Keratinocyte (primary cell): ENCODE measurements at regions not wholly inside any gene's neighbourhood (a gene's known extent, or its start where the extent isn't known, plus 50 kb on each side); places are given as distances from the start of the nearest gene placed in this dataset.

ENCODE experiments used
- DNase-seq: peaks from one replicate; pipeline ENCODE4 v3.0.0-alpha.2; 2011; ENCODE audit warnings: low read depth, missing footprints, low spot score
- FAIRE-seq: peaks from 2 replicates; lab custom pipeline; 2011; peaks lifted over from hg19 to GRCh38; lab: Jason Lieb, UNC
- H2AFZ ChIP-seq: 2 replicates; pipeline ENCODE4 v1.6.0; 2012; ENCODE audit warnings: low read length, control low read depth, inconsistent platforms; ENCODE audit not compliant: control insufficient read depth
- H3K27ac ChIP-seq: 2 replicates; pipeline ENCODE4 v1.5.1; 2011; ENCODE audit warnings: low read length; ENCODE audit not compliant: control insufficient read depth, insufficient read depth
- H3K27me3 ChIP-seq: 3 replicates; pipeline ENCODE4 v1.6.0; 2011; ENCODE audit warnings: low read length; ENCODE audit not compliant: control insufficient read depth, insufficient read depth; ENCODE audit errors: extremely low read depth
- H3K36me3 ChIP-seq, 2 experiments: 2 replicates in 1 of 2; 3 replicates in 1 of 2; pipeline ENCODE4 v1.5.1; 2011; ENCODE audit warnings: low read length in 2 of 2, mild to moderate bottlenecking in 1 of 2; ENCODE audit not compliant: control insufficient read depth in 2 of 2, insufficient read depth in 2 of 2; ENCODE audit errors: extremely low read depth in 1 of 2
- H3K4me1 ChIP-seq: 3 replicates; pipeline ENCODE4 v1.5.1; 2011; ENCODE audit warnings: low read length; ENCODE audit not compliant: control insufficient read depth, insufficient read depth; ENCODE audit errors: extremely low read depth
- H3K4me2 ChIP-seq: 3 replicates; pipeline ENCODE4 v1.6.0; 2011; ENCODE audit warnings: low read depth, low read length; ENCODE audit not compliant: control insufficient read depth, insufficient read depth; ENCODE audit errors: extremely low read depth
- H3K4me3 ChIP-seq, 3 experiments: fragments of 200-600 bp in 1 of 3; sonication (generic) in 1 of 3; 2 replicates in 2 of 3; 3 replicates in 1 of 3; pipeline ENCODE4 v1.5.1; 2011 to 2016; ENCODE audit warnings: low read length in 3 of 3, mild to moderate bottlenecking in 3 of 3, control low read depth in 2 of 3, inconsistent platforms in 1 of 3, low read depth in 1 of 3, mixed read lengths in 1 of 3, mixed run types in 1 of 3, moderate library complexity in 1 of 3; ENCODE audit not compliant: control insufficient read depth in 2 of 3, insufficient read depth in 2 of 3; ENCODE audit errors: extremely low read depth in 1 of 3
- H3K79me2 ChIP-seq: 2 replicates; pipeline ENCODE4 v1.6.0; 2012; ENCODE audit warnings: low read length; ENCODE audit not compliant: control insufficient read depth, insufficient read depth
- H3K9ac ChIP-seq: 3 replicates; pipeline ENCODE4 v1.6.0; 2011; ENCODE audit warnings: low read length; ENCODE audit not compliant: control insufficient read depth, insufficient read depth; ENCODE audit errors: extremely low read depth
- H3K9me1 ChIP-seq: 3 replicates; pipeline ENCODE4 v1.6.0; 2011; ENCODE audit warnings: low read length; ENCODE audit not compliant: control insufficient read depth, insufficient read depth; ENCODE audit errors: extremely low read depth
- H3K9me3 ChIP-seq: 2 replicates; pipeline ENCODE4 v1.5.1; 2012; ENCODE audit warnings: low read depth, low read length; ENCODE audit not compliant: control insufficient read depth
- H4K20me1 ChIP-seq: 3 replicates; pipeline ENCODE4 v1.6.0; 2011; ENCODE audit warnings: low read length; ENCODE audit not compliant: control insufficient read depth, insufficient read depth; ENCODE audit errors: extremely low read depth
- CTCF ChIP-seq, 3 experiments: IDR thresholded peaks in 1 of 3; conservative IDR thresholded peaks in 1 of 3; optimal IDR thresholded peaks in 1 of 3; 2 replicates in 2 of 3; 3 replicates in 1 of 3; pipeline versions ENCODE3 to v1.5.1; 2011; ENCODE audit warnings: low read length in 3 of 3, mild to moderate bottlenecking in 3 of 3, moderate library complexity in 2 of 3, control low read depth in 1 of 3, inconsistent platforms in 1 of 3; ENCODE audit not compliant: insufficient read depth in 2 of 3; ENCODE audit errors: extremely low read depth in 1 of 3
- EZH2 ChIP-seq: IDR thresholded peaks from one replicate; pipeline ENCODE4 v1.6.1; 2012; ENCODE audit warnings: inconsistent platforms, mild to moderate bottlenecking, low read length, moderate library complexity
- dilution Hi-C: fragments of 300-500 bp; cut with MboI; formaldehyde crosslinking; loops from one replicate; pipeline ENCODE4 v1.7.0; 2020; ENCODE audit warnings: low sequenced_read_pairs; ENCODE audit not compliant: extremely low pct_ligation_motif_present

- no peaks in the 10 kb centered on the region for H4K20me1 ChIP-seq
- no peak overlapping the region for H2AFZ ChIP-seq
- H3K4me3 ChIP-seq = no peak overlapping the region
- dilution Hi-C loops = no loop called here
- no peaks in the 10 kb centered on the region for H3K9me1 ChIP-seq
- H3K79me2 ChIP-seq = no peaks in the 10 kb centered on the region
- no peak overlapping the region for H3K27ac ChIP-seq
- TF ChIP-seq CTCF (optimal IDR thresholded peaks at IDR 0.05 in 1 of 3, IDR thresholded peaks at IDR 0.05 in 1 of 3, conservative IDR thresholded peaks at IDR 0.05 in 1 of 3; ENCODE audit: extremely low read depth in 1 of 3, insufficient read depth in 2 of 3, low read length in 3 of 3) (no peak), EZH2 (no peak)
- no peaks in the 10 kb centered on the region for H3K36me3 ChIP-seq
- DNase-seq = no peak
- H3K4me2 ChIP-seq = no peak overlapping the region
- no peak overlapping the region for H3K9ac ChIP-seq
- H3K4me1 ChIP-seq = no peaks in the 10 kb centered on the region
- H3K27me3 ChIP-seq = no peaks in the 10 kb centered on the region
- FAIRE-seq = no peak
- no peaks in the 10 kb centered on the region for H3K9me3 ChIP-seq
Observed at GRCh38 chr2:172329774-172330671, 97.4 kb upstream of the ITGA6 start.

DNA sequence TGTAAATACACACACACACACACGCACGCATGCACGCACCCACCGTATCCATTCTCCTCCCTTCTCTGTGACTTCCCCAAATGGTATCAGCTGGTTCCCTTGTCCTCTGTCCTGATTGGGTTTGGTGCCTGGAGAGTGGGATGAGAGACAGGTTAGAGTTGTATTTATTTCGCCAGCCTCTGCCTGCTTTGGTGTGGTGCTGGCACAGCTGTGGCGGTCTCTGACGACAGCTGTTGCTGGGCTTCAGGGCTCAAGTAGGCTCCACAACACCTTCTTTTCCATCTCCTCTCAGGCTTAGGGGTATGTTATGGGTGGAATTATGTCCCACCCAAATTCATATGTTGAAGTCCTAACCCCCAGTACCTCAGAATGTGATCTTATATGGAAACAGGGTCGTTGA is 94.9 kb upstream of the ITGA6 start:
- Histone ChIP-seq H3K4me2 (no peak overlapping the region), H3K27ac (no peak overlapping the region), H3K36me3 (no peaks in the 10 kb centered on the region), H4K20me1 (no peaks in the 10 kb centered on the region), H3K4me3 (no peak overlapping the region), H3K27me3 (no peaks in the 10 kb centered on the region), H3K4me1 (no peaks in the 10 kb centered on the region), H3K9me1 (no peaks in the 10 kb centered on the region), H3K9me3 (no peaks in the 10 kb centered on the region), H3K79me2 (no peaks in the 10 kb centered on the region), H2AFZ (no peak overlapping the region), H3K9ac (no peak overlapping the region)
- TF ChIP-seq CTCF (optimal IDR thresholded peaks at IDR 0.05 in 1 of 3, IDR thresholded peaks at IDR 0.05 in 1 of 3, conservative IDR thresholded peaks at IDR 0.05 in 1 of 3; ENCODE audit: extremely low read depth in 1 of 3, insufficient read depth in 2 of 3, low read length in 3 of 3) = no peak
- TF ChIP-seq EZH2 = no peak
- FAIRE-seq = no peak
- no peak for DNase-seq
- dilution Hi-C loops = no loop called here
